RWPE2 (cell line): ENCODE measurements at regions not wholly inside any gene's neighbourhood (a gene's known extent, or its start where the extent isn't known, plus 50 kb on each side); places are given as distances from the start of the nearest gene placed in this dataset.
A peak's percentile ranks its signal among the peaks of the same experiment; 100 is the strongest.

Source experiments
- ATAC-seq: fragments of 200-7000 bp; cut with Tn5 transposase; 3 replicates; pipeline ENCODE4 v1.9.1; 2021; ENCODE audit warnings: low read depth
- DNase-seq: peaks from one replicate; pipeline ENCODE4 v3.0.0-alpha.2; 2020; ENCODE audit warnings: low spot score
- H3K27ac ChIP-seq: fragments of 450-650 bp; 2 replicates; pipeline ENCODE4 v1.5.1; 2017; ENCODE audit warnings: mild to moderate bottlenecking; ENCODE audit not compliant: poor library complexity, severe bottlenecking
- H3K27me3 ChIP-seq: fragments of 250-450 bp; sonication (Bioruptor Pico); 2 replicates; pipeline ENCODE4 v1.5.1; 2021; ENCODE audit warnings: mild to moderate bottlenecking, moderate library complexity; ENCODE audit not compliant: insufficient read depth, poor library complexity, severe bottlenecking
- H3K36me3 ChIP-seq: fragments of 250-450 bp; sonication (Bioruptor Pico); 2 replicates; pipeline ENCODE4 v1.5.1; 2020; ENCODE audit warnings: low read depth, mild to moderate bottlenecking, moderate library complexity
- H3K4me1 ChIP-seq: fragments of 250-450 bp; sonication (Bioruptor Pico); 2 replicates; pipeline ENCODE4 v1.5.1; 2021; ENCODE audit warnings: mild to moderate bottlenecking, moderate library complexity; ENCODE audit not compliant: insufficient read depth, poor library complexity, severe bottlenecking
- H3K4me3 ChIP-seq: fragments of 250-450 bp; sonication (Bioruptor Pico); 2 replicates; pipeline ENCODE4 v1.5.1; 2021; ENCODE audit warnings: mild to moderate bottlenecking, moderate library complexity; ENCODE audit not compliant: severe bottlenecking
- H3K9me3 ChIP-seq: fragments of 250-450 bp; sonication (Bioruptor Pico); 2 replicates; pipeline ENCODE4 v1.5.1; 2021; ENCODE audit warnings: mild to moderate bottlenecking, moderate library complexity; ENCODE audit not compliant: severe bottlenecking
- TF ChIP-seq, protein P1 (sequence below): fragments of 450-650 bp; IDR thresholded peaks from one replicate; pipeline ENCODE4 v1.5.1; 2017; ENCODE audit warnings: mild to moderate bottlenecking, moderate library complexity; ENCODE audit not compliant: poor library complexity, severe bottlenecking

DNA sequence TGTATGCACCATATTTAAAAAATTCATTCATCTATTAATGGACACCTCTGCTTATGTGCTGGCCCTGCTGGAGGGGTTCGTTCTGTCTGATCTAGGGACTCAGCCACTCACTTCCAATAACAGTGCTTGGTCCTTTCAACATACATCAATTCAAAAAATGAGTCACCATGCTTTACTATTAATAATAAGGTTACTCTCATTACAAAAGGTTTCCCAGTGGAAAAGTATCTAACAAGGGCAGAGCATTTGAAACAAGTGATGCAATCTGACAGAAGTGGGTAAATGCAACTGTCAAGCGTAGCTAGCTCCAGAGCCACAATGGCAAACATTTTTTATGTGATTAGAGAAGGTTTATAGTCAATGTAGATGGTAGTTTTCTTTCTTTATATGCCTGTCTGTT is 67.9 kb upstream of the TNIK start:
- H3K4me3 ChIP-seq: no peak overlapping the region
- H3K4me1 ChIP-seq: peaks cover 4% of the 10 kb centered on the region
- H3K27ac ChIP-seq: no peak overlapping the region
- no peaks in the 10 kb centered on the region for H3K36me3 ChIP-seq
- H3K9me3 ChIP-seq: no peaks in the 10 kb centered on the region
- ATAC-seq (no peak), DNase-seq (no peak)
- TF ChIP-seq, protein P1, sequence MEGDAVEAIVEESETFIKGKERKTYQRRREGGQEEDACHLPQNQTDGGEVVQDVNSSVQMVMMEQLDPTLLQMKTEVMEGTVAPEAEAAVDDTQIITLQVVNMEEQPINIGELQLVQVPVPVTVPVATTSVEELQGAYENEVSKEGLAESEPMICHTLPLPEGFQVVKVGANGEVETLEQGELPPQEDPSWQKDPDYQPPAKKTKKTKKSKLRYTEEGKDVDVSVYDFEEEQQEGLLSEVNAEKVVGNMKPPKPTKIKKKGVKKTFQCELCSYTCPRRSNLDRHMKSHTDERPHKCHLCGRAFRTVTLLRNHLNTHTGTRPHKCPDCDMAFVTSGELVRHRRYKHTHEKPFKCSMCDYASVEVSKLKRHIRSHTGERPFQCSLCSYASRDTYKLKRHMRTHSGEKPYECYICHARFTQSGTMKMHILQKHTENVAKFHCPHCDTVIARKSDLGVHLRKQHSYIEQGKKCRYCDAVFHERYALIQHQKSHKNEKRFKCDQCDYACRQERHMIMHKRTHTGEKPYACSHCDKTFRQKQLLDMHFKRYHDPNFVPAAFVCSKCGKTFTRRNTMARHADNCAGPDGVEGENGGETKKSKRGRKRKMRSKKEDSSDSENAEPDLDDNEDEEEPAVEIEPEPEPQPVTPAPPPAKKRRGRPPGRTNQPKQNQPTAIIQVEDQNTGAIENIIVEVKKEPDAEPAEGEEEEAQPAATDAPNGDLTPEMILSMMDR: no peak
- H3K27me3 ChIP-seq: no peaks in the 10 kb centered on the region

DNA sequence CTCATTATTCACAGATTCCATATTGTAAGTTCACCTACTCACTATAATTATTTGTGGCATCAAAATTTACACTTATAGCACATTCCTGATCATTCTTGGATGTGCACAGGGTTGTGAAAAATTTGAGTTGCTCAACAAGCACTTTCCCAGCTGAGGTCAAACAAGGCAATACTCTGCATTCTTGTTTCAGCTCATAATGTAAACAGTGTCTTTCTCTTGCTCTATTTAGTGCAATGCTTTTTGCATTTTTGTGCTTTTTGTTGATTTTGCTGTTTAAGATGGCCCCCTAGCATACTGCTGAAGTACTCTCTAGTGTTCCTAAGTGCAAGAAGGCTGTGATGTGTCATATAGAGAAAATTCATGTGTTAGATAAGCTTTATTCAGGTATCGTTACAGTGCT is 66.7 kb upstream of the TNIK start:
- Histone ChIP-seq H3K9me3 (no peaks in the 10 kb centered on the region), H3K27me3 (no peaks in the 10 kb centered on the region), H3K27ac (no peak overlapping the region), H3K4me3 (no peak overlapping the region), H3K36me3 (no peaks in the 10 kb centered on the region), H3K4me1 (peaks cover 4% of the 10 kb centered on the region)
- DNase-seq (no peak), ATAC-seq (no peak)
- TF ChIP-seq, protein P1: no peak

DNA sequence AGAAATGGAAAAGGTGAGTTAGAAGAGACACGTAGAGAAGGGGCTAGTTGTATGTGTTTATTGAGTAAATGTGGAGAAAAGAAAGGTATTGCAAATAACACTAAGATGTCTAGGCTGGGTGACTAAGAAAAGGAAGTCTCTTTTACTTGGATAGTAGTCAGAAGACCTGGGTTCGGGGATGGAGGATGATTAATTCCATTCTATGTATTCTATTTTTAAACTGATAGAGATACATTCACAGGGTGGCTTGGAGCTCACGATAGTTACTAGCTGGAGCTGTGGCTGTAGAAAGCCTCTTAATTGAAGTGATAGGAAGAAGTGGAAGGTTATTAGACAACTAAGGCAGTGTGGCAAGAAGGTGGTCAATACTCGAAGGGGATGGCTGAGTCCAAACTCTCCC is 65.9 kb upstream of the TNIK start:
- H3K36me3 ChIP-seq: no peaks in the 10 kb centered on the region
- H3K27ac ChIP-seq: no peak overlapping the region
- no peak for DNase-seq
- H3K9me3 ChIP-seq: no peaks in the 10 kb centered on the region
- H3K4me3 ChIP-seq: no peak overlapping the region
- TF ChIP-seq, protein P1: no peak
- ATAC-seq: no peak
- no peaks in the 10 kb centered on the region for H3K27me3 ChIP-seq
- peaks cover 4% of the 10 kb centered on the region for H3K4me1 ChIP-seq

DNA sequence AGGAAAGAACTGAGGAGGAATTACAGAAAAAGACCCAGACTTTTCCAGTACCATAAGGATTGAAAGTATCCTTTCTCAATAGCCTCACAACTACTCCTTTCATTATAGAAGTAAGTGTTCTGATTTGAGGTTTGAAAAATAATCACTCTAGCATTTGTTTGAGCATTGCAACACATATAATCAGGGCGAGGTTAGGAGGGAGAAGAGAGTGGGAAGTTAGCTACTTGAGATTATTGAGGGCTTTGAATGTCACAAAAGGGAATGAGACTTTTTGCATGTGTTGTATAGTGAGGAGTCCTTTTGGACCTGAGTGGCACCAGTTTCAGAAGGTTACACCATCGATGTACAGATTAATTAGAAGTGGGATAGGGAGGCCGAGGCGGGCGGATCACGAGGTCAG is 65.2 kb upstream of the TNIK start:
- DNase-seq: no peak
- H3K27me3 ChIP-seq: no peaks in the 10 kb centered on the region
- H3K27ac ChIP-seq: no peak overlapping the region
- TF ChIP-seq, protein P1: no peak
- H3K4me3 ChIP-seq: no peak overlapping the region
- no peaks in the 10 kb centered on the region for H3K36me3 ChIP-seq
- no peak for ATAC-seq
- no peaks in the 10 kb centered on the region for H3K9me3 ChIP-seq
- peaks cover 4% of the 10 kb centered on the region for H3K4me1 ChIP-seq

DNA sequence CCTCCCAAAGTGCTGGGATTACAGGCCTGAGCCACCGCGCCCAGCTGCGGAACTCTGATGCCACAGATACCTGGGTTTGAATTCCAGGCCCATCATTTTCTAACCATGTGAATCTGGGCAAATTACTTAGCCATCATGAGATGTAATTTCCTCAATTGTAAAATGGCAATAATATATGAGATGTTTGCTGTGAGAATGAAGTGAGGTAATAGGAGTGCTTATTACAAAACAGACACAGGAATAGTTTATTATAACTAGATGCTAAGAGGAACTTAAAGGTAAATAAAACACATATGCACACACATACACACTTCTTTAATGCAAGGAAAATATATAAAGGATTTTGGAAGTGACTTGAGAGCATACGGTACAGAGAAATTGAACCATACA is 64.7 kb upstream of the TNIK start:
- Histone ChIP-seq H3K4me3 (no peak overlapping the region), H3K4me1 (peaks cover 4% of the 10 kb centered on the region), H3K36me3 (no peaks in the 10 kb centered on the region), H3K9me3 (no peaks in the 10 kb centered on the region), H3K27me3 (no peaks in the 10 kb centered on the region), H3K27ac (peak overlapping the region; percentile 26)
- TF ChIP-seq, protein P1: no peak
- no peak for ATAC-seq
- no peak for DNase-seq
